UCSD-AML1 (cell line): ENCODE measurements at regions not wholly inside any gene's neighbourhood (a gene's known extent, or its start where the extent isn't known, plus 50 kb on each side); places are given as distances from the start of the nearest gene placed in this dataset.
"Not testable (repeated sequence)": the region's sequence is repeated elsewhere in the genome, so short reads cannot be mapped to it uniquely, and the experiment has no call there.

Experiments used
- DNase-seq: peaks from one replicate; lab custom pipeline; 2025; ENCODE audit not compliant: unreplicated experiment; lab: John Stamatoyannopoulos, UW

GRCh38 chr4:64016893-64017292 is 392.4 kb downstream of the TECRL start:
- no peak for DNase-seq

GRCh38 chr4:64014647-64015046 is 394.6 kb downstream of the TECRL start:
- no peak for DNase-seq

- no peak for DNase-seq
These were observed 407.9 kb downstream of the TECRL start for GRCh38 chr4:64001229-64001898.

GRCh38 chr4:64000241-64000640 is 409.0 kb downstream of the TECRL start:
- DNase-seq: no peak

- no peak for DNase-seq
These were observed 423.0 kb downstream of the TECRL start for GRCh38 chr4:63986253-63986652.

GRCh38 chr4:63983224-63983623 is 426.0 kb downstream of the TECRL start:
- DNase-seq: no peak

- DNase-seq: no peak
These were observed 443.4 kb downstream of the TECRL start for GRCh38 chr4:63965875-63966274.

GRCh38 chr4:63942706-63943286 is 466.5 kb downstream of the TECRL start:
- not testable (repeated sequence) for DNase-seq

- DNase-seq: peak; percentile 1
These were observed 471.3 kb downstream of the TECRL start for GRCh38 chr4:63937961-63938360.

- DNase-seq: no peak
These were observed 487.1 kb downstream of the TECRL start for GRCh38 chr4:63922146-63922545.

GRCh38 chr4:63921561-63921960 is 487.7 kb downstream of the TECRL start:
- DNase-seq: peak; percentile 5

GRCh38 chr4:63919636-63920365 is 489.4 kb downstream of the TECRL start:
- no peak for DNase-seq

- no peak for DNase-seq
These were observed 502.5 kb downstream of the TECRL start for GRCh38 chr4:63906660-63907183.

- DNase-seq: no peak
These were observed 505.0 kb downstream of the TECRL start for GRCh38 chr4:63904201-63904600.

GRCh38 chr4:63901304-63901703 is 507.9 kb downstream of the TECRL start:
- no peak for DNase-seq

GRCh38 chr4:63898961-63899360 is 510.3 kb downstream of the TECRL start:
- DNase-seq: no peak

GRCh38 chr4:63894161-63894560 is 515.1 kb downstream of the TECRL start:
- no peak for DNase-seq

GRCh38 chr4:63869370-63869769 is 539.9 kb downstream of the TECRL start:
- no peak for DNase-seq

- DNase-seq: no peak
These were observed 557.8 kb downstream of the TECRL start for GRCh38 chr4:63851496-63851895.

GRCh38 chr4:63841266-63841665 is 568.0 kb downstream of the TECRL start:
- no peak for DNase-seq

- no peak for DNase-seq
These were observed 577.6 kb downstream of the TECRL start for GRCh38 chr4:63831590-63832155.
